Gastroesophageal sphincter (tissue), 3 donors: ENCODE measurements at regions not wholly inside any gene's neighbourhood (a gene's known extent, or its start where the extent isn't known, plus 50 kb on each side); places are given as distances from the start of the nearest gene placed in this dataset.

Source experiments
- CTCF ChIP-seq, 4 experiments: fragments of 200-600 bp in 2 of 4; fragments of 450-650 bp in 2 of 4; sonication (generic) in 1 of 4; IDR thresholded peaks; one replicate each; pipeline ENCODE4 v1.5.1; 2017 to 2019; ENCODE audit warnings: antibody characterized with exemption in 4 of 4, mild to moderate bottlenecking in 2 of 4, moderate library complexity in 2 of 4
- EP300 ChIP-seq: sonication (generic); formaldehyde crosslinking; IDR thresholded peaks from one replicate; pipeline ENCODE4 v1.6.1; 2017; ENCODE audit warnings: antibody characterized with exemption, mild to moderate bottlenecking
- POLR2A ChIP-seq, 2 donors: fragments of 450-650 bp; IDR thresholded peaks; one replicate each; pipeline ENCODE4 v1.6.1; 2017; ENCODE audit warnings: antibody characterized with exemption in 2 of 2, mild to moderate bottlenecking in 2 of 2, moderate library complexity in 1 of 2
- POLR2AphosphoS5 ChIP-seq: sonication (generic); formaldehyde crosslinking; IDR thresholded peaks from one replicate; pipeline ENCODE4 v1.6.1; 2017; ENCODE audit warnings: antibody characterized with exemption

GRCh38 chr11:110973401-110973980 is 261.3 kb upstream of the ARHGAP20 start:
- no peak for TF ChIP-seq CTCF (IDR thresholded peaks at IDR 0.05)
- TF ChIP-seq EP300 = no peak
- no peak for TF ChIP-seq POLR2A (IDR thresholded peaks at IDR 0.05)
- no peak for TF ChIP-seq POLR2AphosphoS5
